ENCODE measurements at regions not wholly inside any gene's neighbourhood (a gene's known extent, or its start where the extent isn't known, plus 50 kb on each side); places are given as distances from the start of the nearest gene placed in this dataset.
A peak's percentile ranks its signal among the peaks of the same experiment; 100 is the strongest.

GRCh38 chr9:119968836-119969707 lies 599.8 kb upstream of the BRINP1 start:
- peak; percentile 60 to 95 (median 94) for TF ChIP-seq CTCF (IDR thresholded peaks at IDR 0.05)
- TF ChIP-seq POLR2A (IDR thresholded peaks at IDR 0.05) = no peak
